NCI-H345 treated with DMSO at 0.1 percent for 48 hours (cell line): ENCODE measurements at regions not wholly inside any gene's neighbourhood (a gene's known extent, or its start where the extent isn't known, plus 50 kb on each side); places are given as distances from the start of the nearest gene placed in this dataset.
A peak's percentile ranks its signal among the peaks of the same experiment; 100 is the strongest.
"Not testable (repeated sequence)": the region's sequence is repeated elsewhere in the genome, so short reads cannot be mapped to it uniquely, and the experiment has no call there.

Experiments
- DNase-seq: peaks from one replicate; lab custom pipeline; 2025; ENCODE audit not compliant: unreplicated experiment; lab: John Stamatoyannopoulos, UW

GRCh38 chr1:58257003-58257402, 289.5 kb downstream of the OMA1 start:
- no peak for DNase-seq

GRCh38 chr1:58256546-58256945, 290.0 kb downstream of the OMA1 start:
- DNase-seq = no peak

- no peak for DNase-seq
Observed at GRCh38 chr1:58256041-58256440, 290.5 kb downstream of the OMA1 start.

GRCh38 chr1:58255192-58255591, 291.3 kb downstream of the OMA1 start:
- no peak for DNase-seq

- no peak for DNase-seq
Observed at GRCh38 chr1:58251430-58252073, 295.0 kb downstream of the OMA1 start.

GRCh38 chr1:58250587-58250948, 296.0 kb downstream of the OMA1 start:
- no peak for DNase-seq

- peak; percentile 31 for DNase-seq
Observed at GRCh38 chr1:58249737-58250586, 296.6 kb downstream of the OMA1 start.

- no peak for DNase-seq
Observed at GRCh38 chr1:58249388-58249736, 297.2 kb downstream of the OMA1 start.

- DNase-seq = no peak
Observed at GRCh38 chr1:58248791-58249190, 297.7 kb downstream of the OMA1 start.

- DNase-seq = no peak
Observed at GRCh38 chr1:58248072-58248471, 298.5 kb downstream of the OMA1 start.

GRCh38 chr1:58246549-58246948, 300.0 kb downstream of the OMA1 start:
- no peak for DNase-seq

- DNase-seq = no peak
Observed at GRCh38 chr1:58244872-58245271, 301.7 kb downstream of the OMA1 start.

GRCh38 chr1:58238846-58239245, 307.7 kb downstream of the OMA1 start:
- DNase-seq = no peak

GRCh38 chr1:58233729-58234128, 312.8 kb downstream of the OMA1 start:
- DNase-seq = no peak

- no peak for DNase-seq
Observed at GRCh38 chr1:58231204-58231603, 315.3 kb downstream of the OMA1 start.

GRCh38 chr1:58227604-58228003, 318.9 kb downstream of the OMA1 start:
- no peak for DNase-seq

GRCh38 chr1:58223522-58223921, 323.0 kb downstream of the OMA1 start:
- DNase-seq = no peak

GRCh38 chr1:58220836-58221472, 325.6 kb downstream of the OMA1 start:
- no peak for DNase-seq

- not testable (repeated sequence) for DNase-seq
Observed at GRCh38 chr1:58216169-58216568, 330.4 kb downstream of the OMA1 start.

- DNase-seq = no peak
Observed at GRCh38 chr1:58214674-58215073, 331.9 kb downstream of the OMA1 start.

GRCh38 chr1:58211869-58212268, 334.7 kb downstream of the OMA1 start:
- no peak for DNase-seq

GRCh38 chr1:58209575-58209974, 337.0 kb downstream of the OMA1 start:
- no peak for DNase-seq
